Retinal pigment epithelial cell (primary cell): ENCODE measurements at regions not wholly inside any gene's neighbourhood (a gene's known extent, or its start where the extent isn't known, plus 50 kb on each side); places are given as distances from the start of the nearest gene placed in this dataset.

Experiments used
- DNase-seq: peaks from one replicate; pipeline ENCODE4 v3.0.0-alpha.2; 2010; ENCODE audit warnings: low read depth
- H3K4me3 ChIP-seq: 2 replicates; pipeline ENCODE4 v1.5.1; 2011; ENCODE audit warnings: mild to moderate bottlenecking, low read length, control low read depth, moderate library complexity
- CTCF ChIP-seq: conservative IDR thresholded peaks from 2 replicates; pipeline ENCODE4 v1.5.1; 2011; ENCODE audit warnings: low read depth, low read length, control low read depth, inconsistent platforms

- no peak for DNase-seq
- H3K4me3 ChIP-seq, result no peak overlapping the region
- no peak for TF ChIP-seq CTCF
These were observed 423.2 kb upstream of the C16orf82 start for GRCh38 chr16:26643519-26643918.

GRCh38 chr16:26644912-26645543 lies 421.7 kb upstream of the C16orf82 start:
- no peak for DNase-seq
- no peak for TF ChIP-seq CTCF

GRCh38 chr16:26645614-26646013 lies 421.1 kb upstream of the C16orf82 start:
- H3K4me3 ChIP-seq, result no peak overlapping the region
- TF ChIP-seq CTCF, result no peak
- no peak for DNase-seq

More at GRCh38 chr16:26644912-26645543, 421.7 kb upstream of the C16orf82 start:
- H3K4me3 ChIP-seq, result no peak overlapping the region

GRCh38 chr16:26647870-26648269 lies 418.9 kb upstream of the C16orf82 start:
- no peak for TF ChIP-seq CTCF
- no peak overlapping the region for H3K4me3 ChIP-seq
- no peak for DNase-seq

- DNase-seq, result no peak
- TF ChIP-seq CTCF, result no peak
- H3K4me3 ChIP-seq, result no peak overlapping the region
These were observed 417.9 kb upstream of the C16orf82 start for GRCh38 chr16:26648851-26649250.

GRCh38 chr16:26649381-26650045 lies 417.2 kb upstream of the C16orf82 start:
- no peak for TF ChIP-seq CTCF
- DNase-seq, result no peak

GRCh38 chr16:26651464-26651863 lies 415.3 kb upstream of the C16orf82 start:
- no peak for DNase-seq
- H3K4me3 ChIP-seq, result no peak overlapping the region
- no peak for TF ChIP-seq CTCF

More at GRCh38 chr16:26649381-26650045, 417.2 kb upstream of the C16orf82 start:
- H3K4me3 ChIP-seq, result no peak overlapping the region
